Limb (tissue), 2 donors: ENCODE measurements at regions not wholly inside any gene's neighbourhood (a gene's known extent, or its start where the extent isn't known, plus 50 kb on each side); places are given as distances from the start of the nearest gene placed in this dataset.
"Not testable (repeated sequence)": the region's sequence is repeated elsewhere in the genome, so short reads cannot be mapped to it uniquely, and the experiment has no call there.

Experiments used
- DNase-seq, 2 donors: peaks; one replicate each; pipeline ENCODE4 v3.0.0-alpha.2; 2016; ENCODE audit errors: extremely low spot score in 2 of 2

GRCh38 chr11:101835506-101836063 is 79.2 kb upstream of the CEP126 start:
- no peak for DNase-seq

GRCh38 chr11:101830475-101830874 is 84.3 kb upstream of the CEP126 start:
- DNase-seq = not testable (repeated sequence)

GRCh38 chr11:101825531-101825930 is 89.3 kb upstream of the CEP126 start:
- DNase-seq = no peak

GRCh38 chr11:101817581-101817980 is 97.2 kb upstream of the CEP126 start:
- DNase-seq = peak in 1 of 2 donors; percentile 38

- no peak for DNase-seq
These were observed 98.2 kb upstream of the CEP126 start for GRCh38 chr11:101816613-101817012.

GRCh38 chr11:101812546-101812945 is 102.3 kb upstream of the CEP126 start:
- no peak for DNase-seq

- DNase-seq = no peak
These were observed 104.3 kb upstream of the CEP126 start for GRCh38 chr11:101810546-101810945.

GRCh38 chr11:101807531-101807930 is 107.3 kb upstream of the CEP126 start:
- no peak for DNase-seq

- no peak for DNase-seq
These were observed 111.2 kb upstream of the CEP126 start for GRCh38 chr11:101803651-101804050.

- DNase-seq = no peak
These were observed 117.5 kb upstream of the CEP126 start for GRCh38 chr11:101797335-101797734.

- no peak for DNase-seq
These were observed 122.0 kb upstream of the CEP126 start for GRCh38 chr11:101792814-101793213.

- DNase-seq = no peak
These were observed 127.9 kb upstream of the CEP126 start for GRCh38 chr11:101786916-101787315.

GRCh38 chr11:101786421-101786820 is 128.4 kb upstream of the CEP126 start:
- no peak for DNase-seq

GRCh38 chr11:101779167-101779566 is 135.6 kb upstream of the CEP126 start:
- not testable (repeated sequence) for DNase-seq

- no peak for DNase-seq
These were observed 137.3 kb upstream of the CEP126 start for GRCh38 chr11:101777476-101777875.

- no peak for DNase-seq
These were observed 139.8 kb upstream of the CEP126 start for GRCh38 chr11:101775033-101775432.

GRCh38 chr11:101770648-101771047 is 144.2 kb upstream of the CEP126 start:
- no peak for DNase-seq

GRCh38 chr11:101765932-101766331 is 148.9 kb upstream of the CEP126 start:
- DNase-seq = no peak

- no peak for DNase-seq
These were observed 154.9 kb upstream of the CEP126 start for GRCh38 chr11:101759771-101760450.

GRCh38 chr11:101757741-101758140 is 157.1 kb upstream of the CEP126 start:
- no peak for DNase-seq

GRCh38 chr11:101748572-101749344 is 165.0 kb upstream of the TRPC6 start:
- DNase-seq = no peak

GRCh38 chr11:101745756-101746155 is 161.9 kb upstream of the TRPC6 start:
- no peak for DNase-seq

- no peak for DNase-seq
These were observed 160.0 kb upstream of the TRPC6 start for GRCh38 chr11:101743828-101744227.
